Progenitor cell of endocrine pancreas (in vitro differentiated cells): ENCODE measurements at regions not wholly inside any gene's neighbourhood (a gene's known extent, or its start where the extent isn't known, plus 50 kb on each side); places are given as distances from the start of the nearest gene placed in this dataset.

Source experiments
- DNase-seq: peaks from one replicate; pipeline ENCODE4 v3.0.0; 2021; ENCODE audit warnings: low spot score; ENCODE audit not compliant: unreplicated experiment
- H3K27ac Mint-ChIP-seq: 2 replicates; pipeline ENCODE4 v1.8.0; 2021; ENCODE audit warnings: mild to moderate bottlenecking, moderate library complexity, mixed read lengths
- H3K27me3 Mint-ChIP-seq: 2 replicates; pipeline ENCODE4 v1.8.0; 2021; ENCODE audit warnings: mixed read lengths
- H3K36me3 Mint-ChIP-seq: 2 replicates; pipeline ENCODE4 v1.8.0; 2022; ENCODE audit warnings: mixed read lengths; ENCODE audit not compliant: insufficient read depth
- H3K4me1 Mint-ChIP-seq: 2 replicates; pipeline ENCODE4 v1.8.0; 2021; ENCODE audit warnings: low read depth, mixed read lengths
- H3K4me3 Mint-ChIP-seq: 2 replicates; pipeline ENCODE4 v1.8.0; 2021; ENCODE audit warnings: low read depth, mild to moderate bottlenecking, moderate library complexity, mixed read lengths
- H3K9me3 Mint-ChIP-seq: 2 replicates; pipeline ENCODE4 v1.8.0; 2021; ENCODE audit warnings: low read depth, mixed read lengths
- TF ChIP-seq, protein P1 (sequence below): fragments of 200-600 bp; sonication (generic); IDR thresholded peaks from one replicate; pipeline ENCODE4 v1.5.0; 2021; ENCODE audit warnings: antibody characterized with exemption, mild to moderate bottlenecking; ENCODE audit not compliant: unreplicated experiment

GRCh38 chr10:4448030-4448429 lies 378.0 kb upstream of the AKR1E2 start:
- Mint-ChIP-seq H3K27me3 (no peaks in the 10 kb centered on the region), H3K36me3 (no peaks in the 10 kb centered on the region), H3K4me3 (no peak overlapping the region), H3K4me1 (peaks cover 15% of the 10 kb centered on the region), H3K27ac (no peak overlapping the region), H3K9me3 (peaks cover 7% of the 10 kb centered on the region)
- no peak for DNase-seq
- TF ChIP-seq, protein P1, sequence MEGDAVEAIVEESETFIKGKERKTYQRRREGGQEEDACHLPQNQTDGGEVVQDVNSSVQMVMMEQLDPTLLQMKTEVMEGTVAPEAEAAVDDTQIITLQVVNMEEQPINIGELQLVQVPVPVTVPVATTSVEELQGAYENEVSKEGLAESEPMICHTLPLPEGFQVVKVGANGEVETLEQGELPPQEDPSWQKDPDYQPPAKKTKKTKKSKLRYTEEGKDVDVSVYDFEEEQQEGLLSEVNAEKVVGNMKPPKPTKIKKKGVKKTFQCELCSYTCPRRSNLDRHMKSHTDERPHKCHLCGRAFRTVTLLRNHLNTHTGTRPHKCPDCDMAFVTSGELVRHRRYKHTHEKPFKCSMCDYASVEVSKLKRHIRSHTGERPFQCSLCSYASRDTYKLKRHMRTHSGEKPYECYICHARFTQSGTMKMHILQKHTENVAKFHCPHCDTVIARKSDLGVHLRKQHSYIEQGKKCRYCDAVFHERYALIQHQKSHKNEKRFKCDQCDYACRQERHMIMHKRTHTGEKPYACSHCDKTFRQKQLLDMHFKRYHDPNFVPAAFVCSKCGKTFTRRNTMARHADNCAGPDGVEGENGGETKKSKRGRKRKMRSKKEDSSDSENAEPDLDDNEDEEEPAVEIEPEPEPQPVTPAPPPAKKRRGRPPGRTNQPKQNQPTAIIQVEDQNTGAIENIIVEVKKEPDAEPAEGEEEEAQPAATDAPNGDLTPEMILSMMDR: no peak

GRCh38 chr10:4443419-4443818 lies 382.6 kb upstream of the AKR1E2 start:
- TF ChIP-seq, protein P1: no peak
- no peak overlapping the region for H3K27ac Mint-ChIP-seq
- H3K4me3 Mint-ChIP-seq: no peak overlapping the region
- no peak for DNase-seq
- H3K27me3 Mint-ChIP-seq: no peaks in the 10 kb centered on the region
- peaks cover 5% of the 10 kb centered on the region for H3K4me1 Mint-ChIP-seq
- no peaks in the 10 kb centered on the region for H3K36me3 Mint-ChIP-seq
- H3K9me3 Mint-ChIP-seq: peaks cover 13% of the 10 kb centered on the region

GRCh38 chr10:4442296-4442695 lies 383.7 kb upstream of the AKR1E2 start:
- no peak overlapping the region for H3K27ac Mint-ChIP-seq
- no peaks in the 10 kb centered on the region for H3K36me3 Mint-ChIP-seq
- H3K4me1 Mint-ChIP-seq: peaks cover 8% of the 10 kb centered on the region
- no peak for DNase-seq
- H3K27me3 Mint-ChIP-seq: no peaks in the 10 kb centered on the region
- H3K4me3 Mint-ChIP-seq: no peak overlapping the region
- TF ChIP-seq, protein P1: no peak
- peaks cover 13% of the 10 kb centered on the region for H3K9me3 Mint-ChIP-seq

- peaks cover 8% of the 10 kb centered on the region for H3K4me1 Mint-ChIP-seq
- H3K36me3 Mint-ChIP-seq: no peaks in the 10 kb centered on the region
- no peak overlapping the region for H3K4me3 Mint-ChIP-seq
- H3K9me3 Mint-ChIP-seq: peaks cover 13% of the 10 kb centered on the region
- no peak overlapping the region for H3K27ac Mint-ChIP-seq
- H3K27me3 Mint-ChIP-seq: peaks cover 14% of the 10 kb centered on the region
- DNase-seq: no peak
- TF ChIP-seq, protein P1: no peak
Measured at GRCh38 chr10:4440260-4440659, 385.7 kb upstream of the AKR1E2 start.

- TF ChIP-seq, protein P1: no peak
- H3K9me3 Mint-ChIP-seq: peaks cover 6% of the 10 kb centered on the region
- H3K27me3 Mint-ChIP-seq: peaks cover 17% of the 10 kb centered on the region
- DNase-seq: no peak
- H3K36me3 Mint-ChIP-seq: no peaks in the 10 kb centered on the region
- H3K4me1 Mint-ChIP-seq: peaks cover 8% of the 10 kb centered on the region
- H3K27ac Mint-ChIP-seq: no peak overlapping the region
- H3K4me3 Mint-ChIP-seq: no peak overlapping the region
Measured at GRCh38 chr10:4437791-4438190, 388.2 kb upstream of the AKR1E2 start.
